Neural cell (in vitro differentiated cells): ENCODE measurements at regions not wholly inside any gene's neighbourhood (a gene's known extent, or its start where the extent isn't known, plus 50 kb on each side); places are given as distances from the start of the nearest gene placed in this dataset.

ENCODE experiments used
- EP300 ChIP-seq: fragments of 450-650 bp; conservative IDR thresholded peaks from 2 replicates; pipeline ENCODE4 v1.6.1; 2014; ENCODE audit warnings: antibody characterized with exemption, mild to moderate bottlenecking, moderate library complexity; ENCODE audit not compliant: poor library complexity, severe bottlenecking
- EZH2 ChIP-seq: fragments of 200-600, 300-800 bp; shearing (Covaris generic), sonication (generic); IDR thresholded peaks from 2 replicates; pipeline ENCODE4 v1.6.1; 2014; ENCODE audit warnings: antibody characterized with exemption, low read length, borderline replicate concordance, mild to moderate bottlenecking; ENCODE audit not compliant: insufficient read depth, poor library complexity, severe bottlenecking
- MXI1 ChIP-seq: fragments of 450-650 bp; conservative IDR thresholded peaks from 2 replicates; pipeline ENCODE4 v1.6.1; 2014; ENCODE audit warnings: antibody characterized with exemption, mild to moderate bottlenecking; ENCODE audit not compliant: poor library complexity, severe bottlenecking
- REST ChIP-seq: IDR thresholded peaks from 2 replicates; pipeline ENCODE4 v1.6.1; 2012; ENCODE audit warnings: borderline replicate concordance
- SMC3 ChIP-seq: fragments of 450-650 bp; conservative IDR thresholded peaks from 2 replicates; pipeline ENCODE4 v1.6.1; 2014; ENCODE audit warnings: antibody characterized with exemption, mild to moderate bottlenecking, moderate library complexity; ENCODE audit not compliant: poor library complexity
- TAF1 ChIP-seq: IDR thresholded peaks from 2 replicates; pipeline ENCODE4 v1.6.1; 2012; ENCODE audit warnings: low read depth
- TF ChIP-seq, protein P1 (sequence below): fragments of 450-650 bp; IDR thresholded peaks from 2 replicates; pipeline ENCODE4 v1.5.1; 2014; ENCODE audit warnings: antibody characterized with exemption, mild to moderate bottlenecking, moderate library complexity; ENCODE audit not compliant: poor library complexity, severe bottlenecking

DNA sequence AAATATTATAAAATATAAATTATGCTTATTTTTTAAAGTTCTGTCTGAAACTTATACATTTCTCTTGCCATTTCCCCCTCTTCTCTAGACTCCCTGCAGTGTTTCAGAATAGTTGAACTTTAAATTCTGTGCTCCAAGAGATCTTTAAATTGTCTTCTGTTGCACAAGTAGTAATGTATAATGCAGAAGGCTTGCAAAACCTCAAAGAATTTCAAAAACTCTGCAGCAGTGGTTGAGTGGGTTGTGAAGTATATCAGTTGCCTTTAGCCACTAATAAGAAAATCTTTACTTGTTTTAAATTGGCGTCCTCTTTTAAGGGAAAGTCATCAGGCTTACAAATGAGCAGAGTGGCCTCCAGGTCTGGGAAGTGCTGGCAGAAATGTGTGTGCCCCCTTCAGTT, 1153.3 kb upstream of the PABPC4L start:
- TF ChIP-seq, protein P1, sequence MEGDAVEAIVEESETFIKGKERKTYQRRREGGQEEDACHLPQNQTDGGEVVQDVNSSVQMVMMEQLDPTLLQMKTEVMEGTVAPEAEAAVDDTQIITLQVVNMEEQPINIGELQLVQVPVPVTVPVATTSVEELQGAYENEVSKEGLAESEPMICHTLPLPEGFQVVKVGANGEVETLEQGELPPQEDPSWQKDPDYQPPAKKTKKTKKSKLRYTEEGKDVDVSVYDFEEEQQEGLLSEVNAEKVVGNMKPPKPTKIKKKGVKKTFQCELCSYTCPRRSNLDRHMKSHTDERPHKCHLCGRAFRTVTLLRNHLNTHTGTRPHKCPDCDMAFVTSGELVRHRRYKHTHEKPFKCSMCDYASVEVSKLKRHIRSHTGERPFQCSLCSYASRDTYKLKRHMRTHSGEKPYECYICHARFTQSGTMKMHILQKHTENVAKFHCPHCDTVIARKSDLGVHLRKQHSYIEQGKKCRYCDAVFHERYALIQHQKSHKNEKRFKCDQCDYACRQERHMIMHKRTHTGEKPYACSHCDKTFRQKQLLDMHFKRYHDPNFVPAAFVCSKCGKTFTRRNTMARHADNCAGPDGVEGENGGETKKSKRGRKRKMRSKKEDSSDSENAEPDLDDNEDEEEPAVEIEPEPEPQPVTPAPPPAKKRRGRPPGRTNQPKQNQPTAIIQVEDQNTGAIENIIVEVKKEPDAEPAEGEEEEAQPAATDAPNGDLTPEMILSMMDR, result no peak
- TF ChIP-seq EZH2, result no peak
- TF ChIP-seq SMC3, result no peak
- no peak for TF ChIP-seq REST
- no peak for TF ChIP-seq TAF1
- no peak for TF ChIP-seq EP300
- TF ChIP-seq MXI1, result no peak
